ENCODE measurements at regions not wholly inside any gene's neighbourhood (a gene's known extent, or its start where the extent isn't known, plus 50 kb on each side); places are given as distances from the start of the nearest gene placed in this dataset.

- no peak for DNase-seq (ENCODE audit: extremely low read depth in 1 of 4, low spot score in 3 of 4)
Measured at GRCh38 chr2:15038366-15039364, 406.1 kb downstream of the LRATD1 start.

GRCh38 chr2:15040429-15041084 lies 408.0 kb downstream of the LRATD1 start:
- intact Hi-C loops (cut with micrococcal nuclease) = no loop called here
- FAIRE-seq = no peak
- Histone ChIP-seq H3K9me3 (replicated peaks; ENCODE audit: control insufficient read depth, insufficient read depth, low read depth, low read length) (no peaks in the 10 kb centered on the region), H3K9ac (ENCODE audit: insufficient read depth in 1 of 2, low read depth in 2 of 2, low read length in 2 of 2) (no peak overlapping the region), H3K4me1 (replicated peaks in 1 of 2; ENCODE audit: control insufficient read depth in 2 of 2, insufficient read depth in 2 of 2, low read length in 2 of 2) (no peaks in the 10 kb centered on the region; a peak in 1 of 5 replicates), H3K36me3 (ENCODE audit: control insufficient read depth, insufficient read depth, low read length) (no peaks in the 10 kb centered on the region), H3K27me3 (ENCODE audit: control insufficient read depth in 2 of 2, insufficient read depth in 2 of 2, low read length in 2 of 2) (peaks cover 2 to 18% of the 10 kb centered on the region in 2 experiments; a peak in 4 of 5 replicates), H3K4me3 (no peak overlapping the region), H3K9me1 (ENCODE audit: control insufficient read depth, insufficient read depth, low read length) (no peaks in the 10 kb centered on the region), H3K4me2 (ENCODE audit: insufficient read depth, low read length) (no peak overlapping the region), H2AFZ (ENCODE audit: low read depth, low read length) (no peak overlapping the region), H3K27ac (ENCODE audit: extremely low read depth, low read depth, low read length) (no peak overlapping the region), H4K20me1 (replicated peaks; ENCODE audit: control insufficient read depth, insufficient read depth, low read length) (no peaks in the 10 kb centered on the region), H3K79me2 (ENCODE audit: control insufficient read depth, insufficient read depth, low read length) (no peaks in the 10 kb centered on the region)
- BruUV-seq (replicated peaks) = no TSS peak
- no peak for DNase-seq (ENCODE audit: extremely low read depth in 1 of 4, low spot score in 3 of 4)
- no peak for ATAC-seq
- no peak for TF ChIP-seq SRSF3 (IDR thresholded peaks at IDR 0.05; ENCODE audit: insufficient read depth, low read length)
- TF ChIP-seq SP1 (CRISPR knock-in tag; IDR thresholded peaks at IDR 0.05) = no peak
- TF ChIP-seq STAT5A (IDR thresholded peaks at IDR 0.05; ENCODE audit: borderline replicate concordance, low read length) = no peak
- TF ChIP-seq RBBP5 (IDR thresholded peaks at IDR 0.05; ENCODE audit: borderline replicate concordance, insufficient read depth, low read length, poor library complexity, severe bottlenecking) = no peak
- no peak for TF ChIP-seq TRIM24 (IDR thresholded peaks at IDR 0.05)
- no peak for TF ChIP-seq ZC3H8 (IDR thresholded peaks at IDR 0.05)
- TF ChIP-seq PCBP2 (IDR thresholded peaks at IDR 0.05; ENCODE audit: low read depth, low read length, poor library complexity, severe bottlenecking) = no peak
- POLR2A ChIA-PET = interaction anchor here (0.6 to 1.0 kb wide), 4 partner anchors 11 to 581 kb away, joined by 3 to 4 read pairs (median 3); no protein-coding TSS in a partner anchor
- 0% methylated on average over 8 of the region's 8 CpGs for WGBS (ENCODE audit: insufficient coverage, low coverage, missing lambda C conversion rate)
- in situ Hi-C loops (cut with MboI) = no loop called here
- CTCF ChIA-PET (ENCODE audit: low intra/inter-chr PET ratio) = no interaction called here

More at GRCh38 chr2:15038366-15039364, 406.1 kb downstream of the LRATD1 start:
- in situ Hi-C loops (cut with MboI) (no loop called here), intact Hi-C loops (cut with micrococcal nuclease) (no loop called here)
- Histone ChIP-seq H4K20me1 (replicated peaks; ENCODE audit: control insufficient read depth, insufficient read depth, low read length) (no peaks in the 10 kb centered on the region), H3K36me3 (ENCODE audit: control insufficient read depth, insufficient read depth, low read length) (no peaks in the 10 kb centered on the region), H3K27me3 (ENCODE audit: control insufficient read depth in 2 of 2, insufficient read depth in 2 of 2, low read length in 2 of 2) (peaks cover 2 to 18% of the 10 kb centered on the region in 2 experiments; a peak in 4 of 5 replicates), H3K9me3 (replicated peaks; ENCODE audit: control insufficient read depth, insufficient read depth, low read depth, low read length) (no peaks in the 10 kb centered on the region), H3K79me2 (ENCODE audit: control insufficient read depth, insufficient read depth, low read length) (no peaks in the 10 kb centered on the region), H2AFZ (ENCODE audit: low read depth, low read length) (no peak overlapping the region), H3K4me3 (no peak overlapping the region), H3K27ac (ENCODE audit: extremely low read depth, low read depth, low read length) (no peak overlapping the region), H3K4me1 (replicated peaks in 1 of 2; ENCODE audit: control insufficient read depth in 2 of 2, insufficient read depth in 2 of 2, low read length in 2 of 2) (no peaks in the 10 kb centered on the region; a peak in 1 of 5 replicates), H3K9ac (ENCODE audit: insufficient read depth in 1 of 2, low read depth in 2 of 2, low read length in 2 of 2) (no peak overlapping the region), H3K4me2 (ENCODE audit: insufficient read depth, low read length) (no peak overlapping the region), H3K9me1 (ENCODE audit: control insufficient read depth, insufficient read depth, low read length) (no peaks in the 10 kb centered on the region)
- TF ChIP-seq POLR2AphosphoS5 (IDR thresholded peaks at IDR 0.05; ENCODE audit: control insufficient read depth, insufficient read depth, low read depth, low read length) (no peak), SPI1 (IDR thresholded peaks at IDR 0.05; ENCODE audit: borderline replicate concordance, low read depth, low read length) (peak; percentile 27; the same call in 1 of the 2 replicates), HNRNPH1 (optimal IDR thresholded peaks at IDR 0.05; ENCODE audit: low read depth, low read length) (no peak), RBM25 (IDR thresholded peaks at IDR 0.05; ENCODE audit: low read depth, low read length, severe bottlenecking) (peak; percentile 11)
- no TSS peak for BruUV-seq (replicated peaks)
- POLR2A ChIA-PET = interaction anchor here (0.6 to 1.4 kb wide), 4 partner anchors 10 to 48 kb away, joined by 3 to 4 read pairs (median 4); no protein-coding TSS in a partner anchor
- CTCF ChIA-PET (ENCODE audit: low intra/inter-chr PET ratio) = no interaction called here
- FAIRE-seq (no peak), ATAC-seq (no peak)
- WGBS (ENCODE audit: insufficient coverage, low coverage, missing lambda C conversion rate) = 3% methylated on average over 15 of the region's 15 CpGs

Measured in K562 (cell line).